Activated CD4-positive, alpha-beta memory T cell treated with anti-CD3 and anti-CD28 coated beads, Interleukin-2, amount 10 ng/mL, durations not matched to agents 7 days and 5 days (primary cell): ENCODE measurements at regions not wholly inside any gene's neighbourhood (a gene's known extent, or its start where the extent isn't known, plus 50 kb on each side); places are given as distances from the start of the nearest gene placed in this dataset.
"Not testable (repeated sequence)": the region's sequence is repeated elsewhere in the genome, so short reads cannot be mapped to it uniquely, and the experiment has no call there.

Source experiments
- CTCF ChIA-PET: fragments of 350-600 bp; sonication (Branson Sonifier 250); formaldehyde crosslinking; loops from one replicate; lab custom pipeline; 2021; ENCODE audit warnings: antibody characterized with exemption, inconsistent platforms; lab: Charles Lee
- POLR2A ChIA-PET: fragments of 350-600 bp; sonication (Branson Sonifier 250); formaldehyde crosslinking; loops from one replicate; lab custom pipeline; 2021; ENCODE audit warnings: antibody characterized with exemption; lab: Charles Lee
- DNase-seq: peaks from one replicate; pipeline ENCODE4 v3.0.0-alpha.2; 2020
- H3K27ac Mint-ChIP-seq: one replicate; pipeline ENCODE4 v1.8.0; 2021; ENCODE audit warnings: mild to moderate bottlenecking, mixed read lengths
- H3K27me3 Mint-ChIP-seq: one replicate; pipeline ENCODE4 v1.8.0; 2021; ENCODE audit warnings: mixed read lengths
- H3K36me3 Mint-ChIP-seq: one replicate; pipeline ENCODE4 v1.8.0; 2021; ENCODE audit warnings: low read depth, mixed read lengths
- H3K4me1 Mint-ChIP-seq: one replicate; pipeline ENCODE4 v1.8.0; 2021; ENCODE audit warnings: mixed read lengths
- H3K4me3 Mint-ChIP-seq: one replicate; pipeline ENCODE4 v1.8.0; 2021; ENCODE audit warnings: mild to moderate bottlenecking, mixed read lengths
- H3K9me3 Mint-ChIP-seq: one replicate; pipeline ENCODE4 v1.8.0; 2021; ENCODE audit warnings: mixed read lengths

DNA sequence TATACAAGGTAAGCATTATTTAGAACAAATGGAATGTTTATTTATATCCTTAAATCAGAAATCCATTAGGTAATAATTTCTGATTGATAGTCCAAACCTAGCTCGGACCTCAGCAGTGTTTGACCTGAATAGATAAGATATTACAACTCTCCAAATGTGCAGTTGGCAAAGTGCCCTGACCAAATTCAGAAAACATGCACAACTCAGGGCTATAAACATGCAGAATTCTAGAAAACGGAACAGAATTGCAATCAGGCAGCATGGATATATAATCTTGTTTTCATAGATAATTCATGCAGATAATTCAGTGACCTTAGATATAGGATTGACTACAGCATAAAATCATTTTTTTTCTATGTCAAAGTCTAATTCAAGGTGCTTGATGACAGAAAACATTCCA, 626.6 kb upstream of the CITED2 start:
- no peak overlapping the region for H3K4me3 Mint-ChIP-seq
- no peaks in the 10 kb centered on the region for H3K4me1 Mint-ChIP-seq
- H3K9me3 Mint-ChIP-seq = no peaks in the 10 kb centered on the region

DNA sequence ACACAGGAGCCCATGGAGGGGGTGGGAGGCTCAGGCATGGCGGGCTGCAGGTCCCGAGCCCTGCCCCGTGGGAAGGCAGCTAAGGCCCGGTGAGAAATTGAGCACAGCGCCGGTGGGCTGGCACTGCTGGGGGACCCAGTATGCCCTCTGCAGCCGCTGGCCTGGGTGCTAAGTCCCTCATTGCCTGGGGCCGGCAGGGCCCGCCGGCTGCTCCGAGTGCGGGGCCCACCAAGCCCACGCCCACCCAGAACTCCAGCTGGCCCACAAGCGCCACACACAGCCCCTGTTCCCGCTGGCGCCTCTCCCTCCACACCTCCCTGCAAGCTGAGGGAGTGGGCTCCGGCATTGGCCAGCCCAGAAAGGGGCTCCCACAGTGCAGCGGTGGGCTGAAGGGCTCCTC, 625.2 kb upstream of the CITED2 start:
- H3K27ac Mint-ChIP-seq, H3K4me1 Mint-ChIP-seq, POLR2A ChIA-PET, H3K36me3 Mint-ChIP-seq, H3K27me3 Mint-ChIP-seq, H3K9me3 Mint-ChIP-seq, DNase-seq, CTCF ChIA-PET, H3K4me3 Mint-ChIP-seq: not testable (repeated sequence)

More for the DNA sequence above, 626.6 kb upstream of the CITED2 start:
- ChIA-PET POLR2A (no interaction called here), CTCF (no interaction called here)
- Mint-ChIP-seq H3K27me3 (no peaks in the 10 kb centered on the region), H3K27ac (no peak overlapping the region), H3K36me3 (no peaks in the 10 kb centered on the region)
- no peak for DNase-seq

- CTCF ChIA-PET, H3K4me1 Mint-ChIP-seq, DNase-seq, H3K27me3 Mint-ChIP-seq, H3K36me3 Mint-ChIP-seq, POLR2A ChIA-PET, H3K4me3 Mint-ChIP-seq, H3K9me3 Mint-ChIP-seq, H3K27ac Mint-ChIP-seq: not testable (repeated sequence)
Measured at GRCh38 chr6:139998478-139998877, 624.0 kb upstream of the CITED2 start.

DNA sequence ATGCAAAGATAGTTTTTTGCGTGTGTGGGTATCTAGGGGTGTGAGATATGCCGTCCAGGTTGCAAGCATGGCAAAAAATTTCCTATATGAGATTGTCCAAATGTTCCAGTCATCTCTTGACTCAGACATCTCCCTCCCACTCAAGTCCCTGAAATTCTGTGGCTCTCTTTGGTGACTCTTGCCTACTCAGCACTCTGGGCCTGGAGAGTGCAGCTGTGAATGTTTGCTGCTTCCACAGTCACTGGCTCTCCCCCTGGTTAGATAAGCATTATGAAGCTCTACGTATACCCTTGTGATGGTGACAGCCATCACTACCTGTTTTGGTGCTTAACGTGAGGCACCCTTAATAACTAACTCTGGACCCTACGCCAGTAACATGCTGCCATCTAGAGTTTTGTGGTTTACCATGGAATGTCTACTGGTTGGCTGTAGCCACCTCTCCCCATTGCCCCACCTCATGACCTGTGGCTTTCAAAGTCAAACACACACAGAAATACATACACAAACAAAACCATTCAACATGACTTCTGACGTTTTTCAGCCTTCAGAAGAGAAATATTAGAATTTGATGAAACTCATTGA, 621.9 kb upstream of the CITED2 start:
- no peaks in the 10 kb centered on the region for H3K36me3 Mint-ChIP-seq
- ChIA-PET POLR2A (no interaction called here), CTCF (no interaction called here)
- no peaks in the 10 kb centered on the region for H3K27me3 Mint-ChIP-seq
- H3K9me3 Mint-ChIP-seq = no peaks in the 10 kb centered on the region
- no peak overlapping the region for H3K4me3 Mint-ChIP-seq
- H3K4me1 Mint-ChIP-seq = no peaks in the 10 kb centered on the region
- DNase-seq = no peak
- no peak overlapping the region for H3K27ac Mint-ChIP-seq

DNA sequence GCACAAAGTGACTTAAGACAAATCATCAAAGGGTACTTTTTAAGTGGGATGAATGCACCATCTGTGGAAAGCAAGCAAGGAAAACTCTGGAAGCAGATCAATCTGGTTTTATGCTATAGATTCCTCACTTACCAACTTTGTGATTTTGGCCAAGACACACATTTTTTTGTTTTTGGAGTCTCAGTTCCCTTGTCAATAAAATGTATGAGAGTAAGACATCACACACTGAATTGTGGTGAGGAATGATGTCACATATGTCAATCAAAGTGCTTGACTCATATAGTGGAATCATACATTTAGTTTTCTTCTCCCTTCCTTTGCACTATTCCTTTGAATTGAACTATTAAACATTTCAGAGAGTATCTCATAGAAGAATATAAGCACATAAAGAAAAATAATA, 620.5 kb upstream of the CITED2 start:
- POLR2A ChIA-PET = no interaction called here
- no peaks in the 10 kb centered on the region for H3K36me3 Mint-ChIP-seq
- H3K9me3 Mint-ChIP-seq = no peaks in the 10 kb centered on the region
- H3K4me1 Mint-ChIP-seq = no peaks in the 10 kb centered on the region
- CTCF ChIA-PET = no interaction called here
- no peaks in the 10 kb centered on the region for H3K27me3 Mint-ChIP-seq
- DNase-seq = no peak
- H3K27ac Mint-ChIP-seq = no peak overlapping the region
- no peak overlapping the region for H3K4me3 Mint-ChIP-seq

DNA sequence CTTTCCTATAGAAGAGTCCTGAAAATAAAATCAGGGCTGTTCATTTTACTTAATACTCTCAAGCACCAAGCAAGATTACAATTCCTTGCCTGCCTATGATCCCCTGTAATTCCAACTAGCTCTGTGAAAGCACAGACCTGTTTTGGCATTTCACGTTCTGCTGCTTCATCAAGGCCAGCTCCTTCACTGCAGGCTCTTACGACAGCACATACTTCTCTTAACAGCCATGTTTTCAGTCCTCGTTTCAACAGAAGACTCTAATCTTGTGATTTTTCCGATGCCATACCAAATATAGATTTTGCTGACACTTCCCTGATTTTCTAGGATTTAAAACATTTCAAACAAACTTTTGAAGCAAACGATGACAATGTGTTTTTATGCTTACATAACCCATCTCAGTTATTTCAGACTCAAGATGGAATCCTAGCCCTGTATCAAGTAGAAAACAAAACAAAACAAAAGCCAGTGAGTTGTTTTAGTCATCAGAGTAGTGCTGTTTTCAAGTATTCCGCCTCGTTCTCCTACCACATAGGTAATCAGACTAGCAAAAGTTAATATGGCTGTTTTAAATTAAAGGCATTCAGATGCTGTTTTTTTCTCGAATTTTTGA, 616.5 kb upstream of the CITED2 start:
- H3K9me3 Mint-ChIP-seq = no peaks in the 10 kb centered on the region

DNA sequence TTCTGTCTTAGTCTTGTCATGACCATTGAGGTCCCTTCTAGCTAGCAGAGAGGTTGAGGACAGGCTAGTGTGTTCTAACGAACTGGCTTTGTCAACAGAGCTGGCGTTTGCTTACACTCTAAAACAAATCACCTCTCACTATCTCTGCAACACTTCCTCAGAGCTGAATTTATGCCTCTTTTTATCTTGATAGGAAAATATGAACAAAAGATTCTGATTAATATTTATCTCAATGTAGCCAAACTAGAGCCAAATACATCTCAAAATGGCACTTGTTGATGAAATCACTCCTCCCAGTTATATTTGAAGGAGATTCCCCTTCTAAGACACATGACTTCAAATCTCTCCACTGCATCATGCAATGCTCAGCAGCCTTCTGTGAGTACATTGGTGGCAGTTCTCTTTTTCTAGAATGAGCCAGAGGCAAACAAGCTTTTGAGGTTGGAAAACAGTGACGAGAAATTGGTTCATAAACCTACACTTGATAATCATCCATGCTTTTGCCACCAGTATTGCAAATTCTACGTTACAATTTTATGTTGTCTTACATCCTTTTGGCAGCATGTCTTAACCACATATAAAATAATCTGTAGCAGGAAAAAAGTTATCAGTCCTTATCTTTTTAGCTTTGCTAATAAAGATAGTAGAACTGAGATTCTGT, 615.7 kb upstream of the CITED2 start:
- POLR2A ChIA-PET = no interaction called here
- no peak for DNase-seq
- H3K27me3 Mint-ChIP-seq = no peaks in the 10 kb centered on the region
- no peaks in the 10 kb centered on the region for H3K36me3 Mint-ChIP-seq
- CTCF ChIA-PET = no interaction called here
- no peak overlapping the region for H3K4me3 Mint-ChIP-seq
- no peak overlapping the region for H3K27ac Mint-ChIP-seq
- H3K4me1 Mint-ChIP-seq = no peaks in the 10 kb centered on the region
- H3K9me3 Mint-ChIP-seq = no peaks in the 10 kb centered on the region

More for the DNA sequence above, 616.5 kb upstream of the CITED2 start:
- H3K36me3 Mint-ChIP-seq = no peaks in the 10 kb centered on the region
- H3K27me3 Mint-ChIP-seq = no peaks in the 10 kb centered on the region
- ChIA-PET POLR2A (no interaction called here), CTCF (no interaction called here)
- no peak overlapping the region for H3K27ac Mint-ChIP-seq
- no peaks in the 10 kb centered on the region for H3K4me1 Mint-ChIP-seq
- no peak overlapping the region for H3K4me3 Mint-ChIP-seq
- DNase-seq = no peak

GRCh38 chr6:139988685-139989084, 614.2 kb upstream of the CITED2 start:
- no peak for DNase-seq
- no peaks in the 10 kb centered on the region for H3K4me1 Mint-ChIP-seq
- H3K9me3 Mint-ChIP-seq = no peaks in the 10 kb centered on the region
- no peak overlapping the region for H3K4me3 Mint-ChIP-seq
- H3K36me3 Mint-ChIP-seq = no peaks in the 10 kb centered on the region
- POLR2A ChIA-PET = no interaction called here
- CTCF ChIA-PET = no interaction called here
- H3K27ac Mint-ChIP-seq = no peak overlapping the region
- H3K27me3 Mint-ChIP-seq = no peaks in the 10 kb centered on the region

- CTCF ChIA-PET = no interaction called here
- H3K4me1 Mint-ChIP-seq = no peaks in the 10 kb centered on the region
- H3K9me3 Mint-ChIP-seq = no peaks in the 10 kb centered on the region
- no peaks in the 10 kb centered on the region for H3K27me3 Mint-ChIP-seq
- H3K27ac Mint-ChIP-seq = no peak overlapping the region
- DNase-seq = no peak
- no peaks in the 10 kb centered on the region for H3K36me3 Mint-ChIP-seq
- H3K4me3 Mint-ChIP-seq = no peak overlapping the region
- POLR2A ChIA-PET = no interaction called here
Measured at GRCh38 chr6:139987091-139987490, 612.6 kb upstream of the CITED2 start.

GRCh38 chr6:139985236-139985815, 610.9 kb upstream of the CITED2 start:
- Mint-ChIP-seq H3K27ac (no peak overlapping the region), H3K4me1 (no peaks in the 10 kb centered on the region), H3K9me3 (no peaks in the 10 kb centered on the region), H3K36me3 (no peaks in the 10 kb centered on the region), H3K27me3 (no peaks in the 10 kb centered on the region), H3K4me3 (no peak overlapping the region)
- POLR2A ChIA-PET = no interaction called here
- DNase-seq = no peak
- CTCF ChIA-PET = no interaction called here

- H3K27ac Mint-ChIP-seq = no peak overlapping the region
- no peaks in the 10 kb centered on the region for H3K9me3 Mint-ChIP-seq
- ChIA-PET CTCF (no interaction called here), POLR2A (no interaction called here)
- no peaks in the 10 kb centered on the region for H3K36me3 Mint-ChIP-seq
- no peaks in the 10 kb centered on the region for H3K27me3 Mint-ChIP-seq
- no peak for DNase-seq
- H3K4me1 Mint-ChIP-seq = no peaks in the 10 kb centered on the region
- no peak overlapping the region for H3K4me3 Mint-ChIP-seq
Measured at GRCh38 chr6:139984317-139984716, 609.9 kb upstream of the CITED2 start.

- H3K27ac Mint-ChIP-seq = no peak overlapping the region
- H3K36me3 Mint-ChIP-seq = no peaks in the 10 kb centered on the region
- ChIA-PET CTCF (no interaction called here), POLR2A (no interaction called here)
- H3K4me3 Mint-ChIP-seq = no peak overlapping the region
- H3K27me3 Mint-ChIP-seq = no peaks in the 10 kb centered on the region
- no peaks in the 10 kb centered on the region for H3K4me1 Mint-ChIP-seq
- H3K9me3 Mint-ChIP-seq = no peaks in the 10 kb centered on the region
- DNase-seq = no peak
Measured at GRCh38 chr6:139983555-139984276, 609.3 kb upstream of the CITED2 start.

DNA sequence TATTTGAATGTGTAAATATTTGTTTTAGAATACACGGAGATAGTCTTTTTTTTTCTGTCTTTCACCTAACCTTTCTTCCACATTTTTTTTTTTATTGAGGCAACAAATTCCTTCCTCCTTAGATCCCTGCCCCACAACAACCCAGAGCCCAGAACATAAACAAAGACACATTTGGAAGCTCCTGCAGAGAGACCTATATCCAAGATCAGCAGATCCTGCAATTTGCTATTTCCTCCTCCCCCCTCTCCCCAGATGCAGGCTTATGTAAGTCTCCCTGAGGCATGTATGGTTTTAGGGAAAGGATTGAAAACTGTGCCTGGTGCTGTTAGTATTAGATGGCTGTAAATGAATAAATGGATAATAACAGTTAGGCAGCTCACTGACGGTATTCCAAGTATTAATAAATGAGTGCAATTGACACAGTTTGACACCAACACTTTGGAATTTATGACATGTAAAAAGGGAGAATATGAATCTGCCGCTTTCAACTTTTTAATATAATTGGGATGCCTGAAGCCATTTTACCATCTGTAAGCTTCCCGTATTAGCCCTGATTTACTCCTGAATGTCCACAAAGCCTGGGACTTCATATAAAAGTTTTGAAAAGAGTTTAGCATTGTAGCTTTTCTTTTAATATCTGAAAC, 608.3 kb upstream of the CITED2 start:
- Mint-ChIP-seq H3K36me3 (no peaks in the 10 kb centered on the region), H3K27me3 (no peaks in the 10 kb centered on the region), H3K9me3 (no peaks in the 10 kb centered on the region), H3K4me1 (no peaks in the 10 kb centered on the region), H3K27ac (no peak overlapping the region), H3K4me3 (no peak overlapping the region)
- POLR2A ChIA-PET = no interaction called here
- CTCF ChIA-PET = no interaction called here
- DNase-seq = no peak
